GM12878 (cell line): ENCODE measurements at regions not wholly inside any gene's neighbourhood (a gene's known extent, or its start where the extent isn't known, plus 50 kb on each side); places are given as distances from the start of the nearest gene placed in this dataset.

ENCODE experiments used
- ATAC-seq: fragments of 200-7000 bp; cut with Tn5 transposase; 3 replicates; pipeline ENCODE4 v1.9.1; 2020; ENCODE audit warnings: mild to moderate bottlenecking, moderate library complexity
- BruUV-seq: library from RNA; stranded (reverse); fragments of 400-500 nt; replicated peaks from 2 replicates; lab custom pipeline; 2021; lab: Mats Ljungman, UMichigan
- CTCF ChIA-PET: fragments of 300-600 bp; sonication (Branson Sonifier 250); formaldehyde crosslinking; extraction: SDS; loops from one replicate; lab custom pipeline; 2021; ENCODE audit warnings: inconsistent platforms; lab: Yijun Ruan, JAX
- POLR2A ChIA-PET: fragments of 350-600 bp; formaldehyde crosslinking; extraction: SDS; loops from one replicate; lab custom pipeline; 2021; ENCODE audit warnings: inconsistent platforms; lab: Charles Lee
- RAD21 ChIA-PET: fragments of 300-600 bp; sonication (Branson Sonifier 250); formaldehyde crosslinking; loops from one replicate; lab custom pipeline; 2023; ENCODE audit warnings: antibody characterized with exemption; ENCODE audit not compliant: unreplicated experiment; lab: Charles Lee
- SMC1A ChIA-PET: fragments of 300-600 bp; sonication (Branson Sonifier 250); formaldehyde crosslinking; loops from one replicate; lab custom pipeline; 2023; ENCODE audit not compliant: unreplicated experiment, uncharacterized antibody; lab: Charles Lee
- DNase-seq: peaks from one replicate; pipeline ENCODE4 v3.0.0-alpha.2; 2011; ENCODE audit warnings: low read depth, low spot score
- FAIRE-seq: peaks from 3 replicates; lab custom pipeline; 2011; peaks lifted over from hg19 to GRCh38; lab: Jason Lieb, UNC
- H2AFZ ChIP-seq: 2 replicates; pipeline ENCODE4 v1.6.0; 2011; ENCODE audit warnings: low read depth, low read length, control low read depth; ENCODE audit not compliant: control insufficient read depth
- H3K27ac ChIP-seq: 2 replicates; pipeline ENCODE4 v1.5.1; 2011; ENCODE audit warnings: control low read depth; ENCODE audit not compliant: control insufficient read depth, insufficient read depth
- H3K27me3 ChIP-seq, 2 experiments: replicated peaks in 1 of 2; 2 replicates each; pipeline versions ENCODE4 v1.6.0 to v1.6.1; 2011; ENCODE audit warnings: low read length in 1 of 2; ENCODE audit not compliant: control insufficient read depth in 2 of 2, insufficient read depth in 2 of 2
- H3K36me3 ChIP-seq, 2 experiments: 2 replicates each; pipeline ENCODE4 v1.5.1; 2011; ENCODE audit warnings: low read length in 1 of 2; ENCODE audit not compliant: control insufficient read depth in 2 of 2, insufficient read depth in 2 of 2
- H3K4me1 ChIP-seq: 2 replicates; pipeline ENCODE4 v1.6.1; 2011; ENCODE audit warnings: mild to moderate bottlenecking, low read length, moderate library complexity, mixed read lengths; ENCODE audit not compliant: control insufficient read depth, insufficient read depth
- H3K4me2 ChIP-seq: 2 replicates; pipeline ENCODE4 v1.6.0; 2011; ENCODE audit warnings: control low read depth; ENCODE audit not compliant: control insufficient read depth, insufficient read depth
- H3K4me3 ChIP-seq: fragments of 200-600 bp; sonication (generic); 2 replicates; pipeline ENCODE4 v1.5.1; 2016
- H3K79me2 ChIP-seq: 2 replicates; pipeline ENCODE4 v1.6.0; 2011; ENCODE audit warnings: low read length; ENCODE audit not compliant: control insufficient read depth, insufficient read depth
- H3K9ac ChIP-seq: 2 replicates; pipeline ENCODE4 v1.8.0; 2011; ENCODE audit warnings: low read length, control low read depth, mixed read lengths; ENCODE audit not compliant: control insufficient read depth, insufficient read depth
- H3K9me3 ChIP-seq: replicated peaks from 3 replicates; pipeline ENCODE4 v1.5.1; 2011; ENCODE audit warnings: mild to moderate bottlenecking, low read length; ENCODE audit not compliant: control insufficient read depth, insufficient read depth
- H4K20me1 ChIP-seq: 2 replicates; pipeline ENCODE4 v1.6.0; 2011; ENCODE audit not compliant: control insufficient read depth, insufficient read depth
- ATF2 ChIP-seq: IDR thresholded peaks from 2 replicates; pipeline ENCODE4 v1.6.1; 2012; ENCODE audit warnings: low read length, inconsistent platforms
- BCL11A ChIP-seq: IDR thresholded peaks from 2 replicates; pipeline ENCODE4 v1.6.1; 2011; ENCODE audit warnings: low read depth, low read length
- GATAD2B ChIP-seq: fragments of 450-650 bp; conservative IDR thresholded peaks from 2 replicates; pipeline ENCODE4 v1.6.1; 2017; ENCODE audit warnings: low read depth, mild to moderate bottlenecking, moderate library complexity
- IKZF2 ChIP-seq, 2 experiments: fragments of 450-650 bp; IDR thresholded peaks; 2 replicates each; pipeline ENCODE4 v1.6.1; 2017; ENCODE audit warnings: mild to moderate bottlenecking in 2 of 2, moderate library complexity in 2 of 2
- IRF4 ChIP-seq: IDR thresholded peaks from 2 replicates; pipeline ENCODE4 v1.6.1; 2011; ENCODE audit warnings: low read depth, low read length
- LARP7 ChIP-seq: fragments of 450-650 bp; IDR thresholded peaks from 2 replicates; pipeline ENCODE4 v1.6.1; 2017; ENCODE audit warnings: mild to moderate bottlenecking
- RAD21 ChIP-seq: IDR thresholded peaks from 2 replicates; pipeline ENCODE4 v1.6.1; 2011; ENCODE audit warnings: mild to moderate bottlenecking, low read depth, low read length, moderate library complexity; ENCODE audit not compliant: insufficient read depth
- SMAD5 ChIP-seq: IDR thresholded peaks from 2 replicates; pipeline ENCODE4 v1.6.1; 2016; ENCODE audit warnings: antibody characterized with exemption, low read depth
- SRF ChIP-seq, 2 experiments: IDR thresholded peaks; 2 replicates each; pipeline ENCODE4 v1.6.1; 2011; ENCODE audit warnings: low read depth in 2 of 2, low read length in 2 of 2, mild to moderate bottlenecking in 1 of 2, moderate library complexity in 1 of 2
- SUPT20H ChIP-seq: IDR thresholded peaks from 2 replicates; pipeline ENCODE4 v1.6.1; 2011; ENCODE audit warnings: low read depth, mild to moderate bottlenecking, low read length, moderate library complexity, borderline replicate concordance; ENCODE audit not compliant: control insufficient read depth
- ZBED1 ChIP-seq: IDR thresholded peaks from 2 replicates; pipeline ENCODE4 v1.6.1; 2016; ENCODE audit warnings: borderline replicate concordance
- WGBS: methylation state at CpG from one replicate; pipeline ENCODE4 v1.1.6; 2016; ENCODE audit warnings: low lambda C conversion rate; ENCODE audit not compliant: insufficient replicate concordance, insufficient coverage; ENCODE audit errors: missing lambda C conversion rate; 5-methylcytosine and 5-hydroxymethylcytosine counted together
- in situ Hi-C: fragments of 300-500 bp; cut with MboI; formaldehyde crosslinking; loops from 9 replicates; pipeline ENCODE4 v1.14.3; 2018; ENCODE audit warnings: mixed read lengths
- intact Hi-C: fragments of 100-400 bp; cut with micrococcal nuclease; formaldehyde crosslinking; loops from one replicate; pipeline ENCODE4 v1.14.2; 2022; ENCODE audit not compliant: unreplicated experiment

- H3K4me3 ChIP-seq = no peak overlapping the region
- BruUV-seq = no TSS peak
- H3K4me1 ChIP-seq = no peaks in the 10 kb centered on the region
- H4K20me1 ChIP-seq = no peaks in the 10 kb centered on the region
- H3K9me3 ChIP-seq = no peaks in the 10 kb centered on the region
- RAD21 ChIA-PET = no interaction called here
- H3K36me3 ChIP-seq = no peaks in the 10 kb centered on the region
- no peaks in the 10 kb centered on the region; a peak in 2 of 4 replicates for H3K27me3 ChIP-seq
- WGBS = 5% methylated on average over 1 of the region's 1 CpG
- H3K27ac ChIP-seq = no peak overlapping the region
- DNase-seq = no peak
- POLR2A ChIA-PET = no interaction called here
- no peak overlapping the region for H3K9ac ChIP-seq
- no peak overlapping the region for H2AFZ ChIP-seq
- ATAC-seq = no peak
- in situ Hi-C loops = no loop called here
- TF ChIP-seq RAD21 (no peak), LARP7 (no peak), BCL11A (no peak), SMAD5 (no peak), GATAD2B (no peak), ATF2 (no peak), SRF (IDR thresholded peaks at IDR 0.05; ENCODE audit: low read depth in 2 of 2, low read length in 2 of 2) (no peak), IKZF2 (IDR thresholded peaks at IDR 0.05) (no peak), SUPT20H (no peak), IRF4 (no peak), ZBED1 (no peak)
- CTCF ChIA-PET = no interaction called here
- H3K4me2 ChIP-seq = no peak overlapping the region
- no peak for FAIRE-seq
- intact Hi-C loops = no loop called here
- H3K79me2 ChIP-seq = no peaks in the 10 kb centered on the region
- SMC1A ChIA-PET = no interaction called here
Observed at GRCh38 chr14:23789696-23790095, 153.5 kb downstream of the DHRS2 start.
